Activated CD4-positive, alpha-beta T cell treated with anti-CD3 and anti-CD28 coated beads, Interleukin-2, amount 50 U/mL, for 1 hour (primary cell): ENCODE measurements at regions not wholly inside any gene's neighbourhood (a gene's known extent, or its start where the extent isn't known, plus 50 kb on each side); places are given as distances from the start of the nearest gene placed in this dataset.

Experiments
- DNase-seq: peaks from one replicate; pipeline ENCODE4 v3.0.0-alpha.2; 2020

GRCh38 chr20:20824924-20825584, 112.6 kb upstream of the RALGAPA2 start:
- DNase-seq = peak; percentile 37

GRCh38 chr20:20823476-20823881, 111.0 kb upstream of the RALGAPA2 start:
- no peak for DNase-seq

GRCh38 chr20:20821484-20822260, 109.2 kb upstream of the RALGAPA2 start:
- DNase-seq = no peak

GRCh38 chr20:20820785-20821483, 108.5 kb upstream of the RALGAPA2 start:
- DNase-seq = no peak

GRCh38 chr20:20820104-20820503, 107.7 kb upstream of the RALGAPA2 start:
- no peak for DNase-seq

GRCh38 chr20:20816969-20817755, 104.7 kb upstream of the RALGAPA2 start:
- no peak for DNase-seq

- DNase-seq = no peak
Measured at GRCh38 chr20:20815711-20816455, 103.4 kb upstream of the RALGAPA2 start.

GRCh38 chr20:20814685-20815084, 102.2 kb upstream of the RALGAPA2 start:
- DNase-seq = no peak

- no peak for DNase-seq
Measured at GRCh38 chr20:20812136-20812535, 99.7 kb upstream of the RALGAPA2 start.

GRCh38 chr20:20808016-20808415, 95.6 kb upstream of the RALGAPA2 start:
- no peak for DNase-seq

- no peak for DNase-seq
Measured at GRCh38 chr20:20806121-20807095, 94.0 kb upstream of the RALGAPA2 start.

GRCh38 chr20:20803011-20803410, 90.6 kb upstream of the RALGAPA2 start:
- no peak for DNase-seq

GRCh38 chr20:20802328-20802727, 89.9 kb upstream of the RALGAPA2 start:
- DNase-seq = no peak

GRCh38 chr20:20799716-20800312, 87.4 kb upstream of the RALGAPA2 start:
- no peak for DNase-seq

GRCh38 chr20:20797521-20798310, 85.3 kb upstream of the RALGAPA2 start:
- no peak for DNase-seq

- DNase-seq = no peak
Measured at GRCh38 chr20:20796766-20797440, 84.5 kb upstream of the RALGAPA2 start.

- no peak for DNase-seq
Measured at GRCh38 chr20:20795721-20796120, 83.3 kb upstream of the RALGAPA2 start.

GRCh38 chr20:20795119-20795518, 82.7 kb upstream of the RALGAPA2 start:
- no peak for DNase-seq

- no peak for DNase-seq
Measured at GRCh38 chr20:20793591-20793990, 81.1 kb upstream of the RALGAPA2 start.
